Vagina (tissue), 2 donors: ENCODE measurements at regions not wholly inside any gene's neighbourhood (a gene's known extent, or its start where the extent isn't known, plus 50 kb on each side); places are given as distances from the start of the nearest gene placed in this dataset.

Source experiments
- DNase-seq, 2 donors: peaks; one replicate each; pipeline ENCODE4 v3.0.0-alpha.2; 2017; ENCODE audit errors: extremely low spot score in 2 of 2
- H3K27ac ChIP-seq: fragments of 200-600 bp; sonication (generic); one replicate; pipeline ENCODE4 v1.5.1; 2019
- H3K27me3 ChIP-seq: fragments of 200-600 bp; sonication (generic); one replicate; pipeline ENCODE4 v1.5.1; 2019
- H3K36me3 ChIP-seq, 2 donors: fragments of 200-600 bp; sonication (generic); one replicate each; pipeline ENCODE4 v1.5.1; 2017 to 2019
- H3K4me1 ChIP-seq: fragments of 200-600 bp; sonication (generic); one replicate; pipeline ENCODE4 v1.5.1; 2019
- H3K4me3 ChIP-seq, 2 donors: fragments of 200-600 bp; sonication (generic); 1 replicate in 1 of 2; 2 replicates in 1 of 2; pipeline ENCODE4 v1.5.1; 2016 to 2019
- H3K9me3 ChIP-seq: fragments of 200-600 bp; sonication (generic); one replicate; pipeline ENCODE4 v1.5.1; 2019
- POLR2A ChIP-seq, 2 donors: fragments of 450-650 bp; IDR thresholded peaks; one replicate each; pipeline ENCODE4 v1.6.1; 2017; ENCODE audit warnings: antibody characterized with exemption in 2 of 2, mild to moderate bottlenecking in 2 of 2, moderate library complexity in 2 of 2
- POLR2AphosphoS5 ChIP-seq, 2 donors: sonication (generic); formaldehyde crosslinking; IDR thresholded peaks; one replicate each; pipeline ENCODE4 v1.9.0; 2017; ENCODE audit warnings: antibody characterized with exemption in 2 of 2, mild to moderate bottlenecking in 2 of 2, low read depth in 1 of 2; ENCODE audit not compliant: insufficient read depth in 1 of 2
- intact Hi-C: fragments of 100-400 bp; cut with DNase I; formaldehyde crosslinking; loops from one replicate; pipeline ENCODE4 v1.15.1; 2023
- TF ChIP-seq, protein P1 (sequence below), 3 experiments: fragments of 450-650 bp in 2 of 3; fragments of 200-600 bp in 1 of 3; sonication (generic) in 1 of 3; IDR thresholded peaks; one replicate each; pipeline ENCODE4 v1.5.1; 2017 to 2019; ENCODE audit warnings: antibody characterized with exemption in 3 of 3, mild to moderate bottlenecking in 2 of 3, moderate library complexity in 2 of 3

DNA sequence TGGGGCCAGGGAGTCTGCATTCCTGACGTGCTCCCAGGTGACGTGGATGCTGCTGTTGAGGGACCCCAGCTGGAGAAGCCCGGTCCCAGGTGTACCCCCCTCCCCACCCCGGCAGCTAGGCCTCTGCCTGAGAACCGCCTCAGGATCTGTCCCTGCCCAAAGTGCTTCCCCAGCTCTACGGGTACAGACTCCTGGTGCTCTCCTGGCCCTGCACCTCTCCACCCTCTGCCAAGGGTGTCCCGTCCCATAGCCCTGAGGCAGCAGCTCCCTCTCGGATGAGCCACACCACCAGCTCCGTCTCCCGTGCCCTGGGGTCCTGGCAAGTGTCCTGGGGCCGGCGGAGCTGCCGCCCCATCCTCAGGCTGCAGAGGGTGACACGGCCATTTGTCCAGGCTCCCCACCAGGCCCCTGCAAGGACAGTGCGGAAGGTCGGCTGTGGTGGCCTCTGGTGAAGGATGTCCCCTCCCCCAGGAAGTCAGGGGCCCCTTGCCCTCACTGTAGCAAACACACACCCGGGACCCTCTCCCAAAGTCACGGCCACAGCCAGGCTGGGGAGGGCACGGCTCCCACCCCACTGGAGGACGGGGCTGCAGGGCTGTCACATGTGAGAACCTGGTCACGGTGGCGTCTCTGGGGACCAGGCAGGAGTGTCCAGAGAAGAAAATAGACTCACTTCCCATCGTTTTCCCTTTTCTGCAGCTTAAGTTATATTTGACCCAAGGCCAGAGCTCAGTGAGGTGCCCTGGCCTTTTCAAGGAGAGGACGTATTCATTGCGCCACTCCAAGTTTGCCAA is 74.4 kb upstream of the FBRSL1 start:
- H3K27me3 ChIP-seq: no peaks in the 10 kb centered on the region
- H3K36me3 ChIP-seq: no peaks in the 10 kb centered on the region
- DNase-seq: no peak
- no peak for TF ChIP-seq POLR2AphosphoS5 (IDR thresholded peaks at IDR 0.05; ENCODE audit: insufficient read depth in 1 of 2, low read depth in 1 of 2)
- TF ChIP-seq, protein P1, sequence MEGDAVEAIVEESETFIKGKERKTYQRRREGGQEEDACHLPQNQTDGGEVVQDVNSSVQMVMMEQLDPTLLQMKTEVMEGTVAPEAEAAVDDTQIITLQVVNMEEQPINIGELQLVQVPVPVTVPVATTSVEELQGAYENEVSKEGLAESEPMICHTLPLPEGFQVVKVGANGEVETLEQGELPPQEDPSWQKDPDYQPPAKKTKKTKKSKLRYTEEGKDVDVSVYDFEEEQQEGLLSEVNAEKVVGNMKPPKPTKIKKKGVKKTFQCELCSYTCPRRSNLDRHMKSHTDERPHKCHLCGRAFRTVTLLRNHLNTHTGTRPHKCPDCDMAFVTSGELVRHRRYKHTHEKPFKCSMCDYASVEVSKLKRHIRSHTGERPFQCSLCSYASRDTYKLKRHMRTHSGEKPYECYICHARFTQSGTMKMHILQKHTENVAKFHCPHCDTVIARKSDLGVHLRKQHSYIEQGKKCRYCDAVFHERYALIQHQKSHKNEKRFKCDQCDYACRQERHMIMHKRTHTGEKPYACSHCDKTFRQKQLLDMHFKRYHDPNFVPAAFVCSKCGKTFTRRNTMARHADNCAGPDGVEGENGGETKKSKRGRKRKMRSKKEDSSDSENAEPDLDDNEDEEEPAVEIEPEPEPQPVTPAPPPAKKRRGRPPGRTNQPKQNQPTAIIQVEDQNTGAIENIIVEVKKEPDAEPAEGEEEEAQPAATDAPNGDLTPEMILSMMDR (IDR thresholded peaks at IDR 0.05): no peak
- no peak for TF ChIP-seq POLR2A (IDR thresholded peaks at IDR 0.05)
- intact Hi-C loops: loop anchor here (5.0 kb wide), 1 partner anchor 112 kb away; no protein-coding TSS in a partner anchor
- no peaks in the 10 kb centered on the region for H3K9me3 ChIP-seq
- no peak overlapping the region for H3K4me3 ChIP-seq
- no peak overlapping the region for H3K27ac ChIP-seq
- H3K4me1 ChIP-seq: peaks cover 9% of the 10 kb centered on the region

DNA sequence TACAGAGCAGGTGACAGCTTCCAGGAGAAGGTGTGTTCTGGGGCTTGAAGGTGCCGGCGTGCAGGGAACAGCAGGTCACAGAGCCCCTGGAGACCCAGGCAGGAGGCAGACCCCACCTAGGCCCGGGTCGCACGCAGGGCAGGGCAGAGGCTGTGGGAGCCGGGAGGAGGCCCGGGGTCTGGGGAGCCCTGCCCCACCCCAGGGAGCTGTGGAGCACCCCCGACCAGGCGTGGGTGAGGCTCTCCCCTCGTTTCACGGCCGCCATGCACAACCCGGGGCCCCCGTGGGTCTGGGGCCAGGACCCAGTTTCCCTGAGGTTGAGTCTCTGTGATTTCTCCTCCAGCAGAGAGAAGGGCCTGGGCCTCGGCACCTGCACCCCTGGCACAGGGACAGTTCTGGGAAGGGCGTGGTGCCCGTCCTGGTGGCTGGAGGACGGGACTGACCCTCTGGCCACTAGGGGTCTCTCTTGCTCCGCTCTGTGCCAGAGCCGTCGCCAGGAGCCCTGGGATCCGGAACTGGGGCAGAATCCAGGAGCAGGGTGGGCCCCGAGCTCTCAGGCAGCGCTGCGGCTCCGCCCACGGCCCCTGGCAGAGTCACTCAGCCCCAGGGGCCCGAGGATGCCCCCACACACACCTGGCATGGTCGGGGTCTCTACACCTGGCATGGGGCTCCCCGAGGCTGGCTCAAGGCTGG is 75.2 kb upstream of the FBRSL1 start:
- H3K27me3 ChIP-seq: no peaks in the 10 kb centered on the region

DNA sequence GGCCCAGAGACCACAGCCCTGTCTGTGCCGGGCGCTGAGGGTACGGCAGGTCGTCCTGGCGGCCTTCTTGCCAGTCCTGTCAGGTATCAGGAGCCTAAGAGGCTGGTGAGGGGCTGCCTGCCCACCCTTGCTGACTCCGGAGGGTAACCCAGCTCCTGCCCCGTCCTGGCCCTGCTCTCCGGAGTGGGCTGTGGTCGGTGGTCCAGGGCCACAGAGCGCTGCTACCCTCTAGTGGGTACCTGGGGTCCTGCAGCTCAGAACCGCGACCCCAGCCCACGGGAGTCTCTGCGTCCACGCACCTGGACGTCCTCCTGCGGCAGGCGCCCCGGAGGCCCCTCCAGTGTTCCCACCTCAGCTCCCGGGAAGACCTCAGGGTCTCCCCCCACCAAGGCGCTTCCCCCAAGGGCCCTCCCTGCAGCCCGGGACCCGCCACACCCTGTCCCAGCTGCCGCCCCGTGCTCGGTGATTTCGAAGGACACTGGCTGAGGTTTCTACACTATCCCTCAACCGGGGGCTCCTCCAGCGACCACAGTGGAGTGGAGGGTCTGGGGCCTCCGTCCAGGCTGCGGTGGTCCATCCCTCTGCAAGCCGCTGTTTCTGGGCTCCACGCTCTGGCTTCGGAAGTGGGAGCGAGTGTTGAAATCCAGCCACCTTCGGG is 75.9 kb upstream of the FBRSL1 start:
- H3K4me3 ChIP-seq: no peak overlapping the region
- no peak overlapping the region for H3K27ac ChIP-seq
- DNase-seq: no peak
- peaks cover 9% of the 10 kb centered on the region for H3K4me1 ChIP-seq
- no peaks in the 10 kb centered on the region for H3K9me3 ChIP-seq
- H3K27me3 ChIP-seq: no peaks in the 10 kb centered on the region
- intact Hi-C loops: loop anchor here (5.0 kb wide), 1 partner anchor 198 kb away; the partner anchor contains the start of gene LRCOL1
- H3K36me3 ChIP-seq: no peaks in the 10 kb centered on the region
- no peak for TF ChIP-seq POLR2AphosphoS5 (IDR thresholded peaks at IDR 0.05; ENCODE audit: insufficient read depth in 1 of 2, low read depth in 1 of 2)
- TF ChIP-seq, protein P1 (IDR thresholded peaks at IDR 0.05): peak in 1 of 3 experiments; percentile 13
- TF ChIP-seq POLR2A (IDR thresholded peaks at IDR 0.05): no peak

More for the DNA sequence above, 75.2 kb upstream of the FBRSL1 start:
- no peaks in the 10 kb centered on the region for H3K36me3 ChIP-seq
- DNase-seq: no peak
- H3K9me3 ChIP-seq: no peaks in the 10 kb centered on the region
- no peak for TF ChIP-seq POLR2AphosphoS5 (IDR thresholded peaks at IDR 0.05; ENCODE audit: insufficient read depth in 1 of 2, low read depth in 1 of 2)
- TF ChIP-seq, protein P1 (IDR thresholded peaks at IDR 0.05): peak; percentile 68 to 82 (median 72)
- peaks cover 9% of the 10 kb centered on the region for H3K4me1 ChIP-seq
- intact Hi-C loops: loop anchor here (5.0 kb wide), 2 partner anchors 113 to 198 kb away; partner anchors contain the start of gene LRCOL1
- H3K27ac ChIP-seq: no peak overlapping the region
- no peak overlapping the region for H3K4me3 ChIP-seq

DNA sequence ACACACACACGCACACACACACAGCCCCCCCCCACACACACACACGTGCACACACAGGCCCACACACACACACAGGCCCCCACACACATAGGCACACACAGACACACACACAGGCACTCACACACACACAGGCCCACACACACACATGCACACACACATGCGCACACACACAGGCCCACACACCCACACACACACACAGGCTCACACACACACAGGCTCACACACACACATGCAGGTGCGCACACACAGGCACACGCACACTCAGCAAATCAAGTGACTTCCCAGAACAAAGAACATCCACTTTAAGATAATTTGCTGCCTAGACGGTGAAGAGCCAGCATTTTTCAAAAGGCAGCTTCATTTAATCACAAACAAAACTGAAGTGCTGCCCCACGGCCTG is 78.5 kb upstream of the FBRSL1 start:
- DNase-seq: no peak
- no peaks in the 10 kb centered on the region for H3K36me3 ChIP-seq
- no peak overlapping the region for H3K27ac ChIP-seq
- no peaks in the 10 kb centered on the region for H3K9me3 ChIP-seq
- intact Hi-C loops: loop anchor here (5.0 kb wide), 1 partner anchor 201 kb away; the partner anchor contains the start of gene LRCOL1
- H3K4me3 ChIP-seq: no peak overlapping the region
- TF ChIP-seq, protein P1 (IDR thresholded peaks at IDR 0.05): no peak
- TF ChIP-seq POLR2AphosphoS5 (IDR thresholded peaks at IDR 0.05; ENCODE audit: insufficient read depth in 1 of 2, low read depth in 1 of 2) (no peak), POLR2A (IDR thresholded peaks at IDR 0.05) (no peak)
- H3K27me3 ChIP-seq: no peaks in the 10 kb centered on the region
- H3K4me1 ChIP-seq: peaks cover 15% of the 10 kb centered on the region
